Chondrocyte (in vitro differentiated cells): ENCODE measurements at regions not wholly inside any gene's neighbourhood (a gene's known extent, or its start where the extent isn't known, plus 50 kb on each side); places are given as distances from the start of the nearest gene placed in this dataset.

Source experiments
- DNase-seq: peaks from one replicate; pipeline ENCODE4 v3.0.0; 2021; ENCODE audit warnings: mixed read lengths, low spot score
- H3K27ac Mint-ChIP-seq: one replicate; pipeline ENCODE4 v1.8.0; 2021; ENCODE audit warnings: mild to moderate bottlenecking, moderate library complexity, mixed read lengths; ENCODE audit not compliant: unreplicated experiment
- H3K27me3 Mint-ChIP-seq: 2 replicates; pipeline ENCODE4 v1.8.0; 2021; ENCODE audit warnings: low read depth, mixed read lengths
- H3K36me3 Mint-ChIP-seq: 2 replicates; pipeline ENCODE4 v1.8.0; 2021; ENCODE audit warnings: low read depth, mixed read lengths
- H3K4me1 Mint-ChIP-seq: 2 replicates; pipeline ENCODE4 v1.8.0; 2021; ENCODE audit warnings: low read depth, mild to moderate bottlenecking, mixed read lengths
- H3K4me3 Mint-ChIP-seq: one replicate; pipeline ENCODE4 v1.8.0; 2021; ENCODE audit warnings: mild to moderate bottlenecking, moderate library complexity, mixed read lengths; ENCODE audit not compliant: unreplicated experiment
- H3K9me3 Mint-ChIP-seq: 2 replicates; pipeline ENCODE4 v1.8.0; 2021; ENCODE audit warnings: low read depth, mixed read lengths
- CTCF ChIP-seq: fragments of 200-600 bp; sonication (generic); IDR thresholded peaks from 2 replicates; pipeline ENCODE4 v1.5.0; 2021; ENCODE audit warnings: antibody characterized with exemption, mild to moderate bottlenecking, moderate library complexity

DNA sequence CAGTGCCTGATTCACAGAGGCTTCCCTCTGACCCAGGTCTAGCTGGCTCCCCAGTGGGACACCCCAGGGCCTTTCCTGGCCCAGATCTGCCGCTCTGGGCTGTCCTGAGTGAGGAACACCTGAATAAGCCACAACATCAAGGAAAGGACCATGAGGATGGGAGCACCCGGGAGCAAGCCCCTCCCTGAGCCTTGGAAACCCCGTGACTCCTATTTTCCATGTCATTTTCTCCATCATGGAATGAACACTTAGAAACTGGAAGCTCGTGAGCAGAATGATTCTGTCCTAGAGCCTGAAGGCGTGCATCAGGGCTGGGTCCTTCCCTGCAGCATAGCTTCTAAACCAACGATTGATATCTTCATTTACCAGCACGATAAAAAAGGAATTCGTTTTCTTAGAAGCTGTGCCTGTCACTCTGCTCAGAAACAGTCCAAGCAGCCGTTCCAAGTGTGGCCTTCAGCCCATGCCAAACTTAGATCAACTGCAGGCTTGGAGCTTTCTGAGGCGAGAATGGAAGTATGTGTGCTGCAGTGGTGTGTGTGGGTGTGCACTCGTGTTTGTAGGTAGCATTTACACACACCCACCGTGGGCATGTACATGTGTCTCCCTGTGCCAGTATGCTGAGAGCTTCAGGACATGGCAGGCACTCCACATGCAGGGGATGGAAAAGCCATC is 83.2 kb upstream of the FOXC1 start:
- no peak overlapping the region for H3K4me3 Mint-ChIP-seq
- H3K27me3 Mint-ChIP-seq: peaks cover 10% of the 10 kb centered on the region
- TF ChIP-seq CTCF: no peak
- no peaks in the 10 kb centered on the region for H3K36me3 Mint-ChIP-seq
- peaks cover 23% of the 10 kb centered on the region for H3K4me1 Mint-ChIP-seq
- peak overlapping the region; percentile 70 for H3K27ac Mint-ChIP-seq
- no peak for DNase-seq
- no peaks in the 10 kb centered on the region for H3K9me3 Mint-ChIP-seq

DNA sequence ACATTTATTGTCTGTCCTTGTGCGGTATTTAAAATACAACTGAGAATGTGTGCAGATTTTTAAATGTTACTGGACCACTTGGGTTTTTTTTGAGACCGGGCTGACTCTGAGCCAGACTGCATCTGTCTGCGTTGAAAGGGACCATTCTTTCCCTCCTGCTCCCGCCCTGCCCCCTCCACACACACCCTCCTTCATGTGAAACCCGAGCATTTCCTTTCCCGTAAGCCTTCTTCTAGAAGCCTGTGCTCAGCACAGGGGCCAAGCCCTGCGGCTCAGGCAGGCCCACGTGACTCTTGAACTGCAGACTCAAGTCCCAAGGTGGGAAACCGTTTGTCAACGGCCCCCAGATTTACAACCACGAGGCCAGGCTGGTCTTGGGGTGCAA is 82.7 kb upstream of the FOXC1 start:
- peaks cover 6% of the 10 kb centered on the region for H3K27me3 Mint-ChIP-seq
- H3K36me3 Mint-ChIP-seq: no peaks in the 10 kb centered on the region
- TF ChIP-seq CTCF: no peak
- peaks cover 23% of the 10 kb centered on the region for H3K4me1 Mint-ChIP-seq
- peak overlapping the region; percentile 70 for H3K27ac Mint-ChIP-seq
- H3K4me3 Mint-ChIP-seq: no peak overlapping the region
- no peak for DNase-seq
- H3K9me3 Mint-ChIP-seq: no peaks in the 10 kb centered on the region

DNA sequence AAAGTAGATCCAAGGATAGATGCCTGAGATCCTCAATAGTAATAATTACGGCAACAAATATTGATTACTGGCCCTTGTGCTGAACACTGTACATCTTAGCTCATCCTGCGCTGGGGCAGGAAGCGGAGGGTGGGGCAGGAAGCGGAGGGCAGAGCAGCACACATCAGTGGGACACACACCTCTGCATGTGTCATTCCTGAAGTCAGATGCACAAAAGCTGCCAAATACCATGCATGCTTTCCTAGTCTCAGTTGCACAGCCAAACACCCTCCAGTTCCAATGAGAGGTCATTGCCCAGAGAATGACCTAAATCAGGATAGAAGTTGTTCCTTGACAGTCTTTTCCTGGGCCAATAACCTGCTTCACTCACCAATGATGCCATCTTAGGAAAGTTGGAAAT is 74.4 kb upstream of the FOXC1 start:
- no peak for TF ChIP-seq CTCF
- no peaks in the 10 kb centered on the region for H3K9me3 Mint-ChIP-seq
- DNase-seq: no peak
- H3K27ac Mint-ChIP-seq: no peak overlapping the region
- H3K27me3 Mint-ChIP-seq: no peaks in the 10 kb centered on the region
- peaks cover 6% of the 10 kb centered on the region for H3K4me1 Mint-ChIP-seq
- H3K36me3 Mint-ChIP-seq: no peaks in the 10 kb centered on the region
- H3K4me3 Mint-ChIP-seq: no peak overlapping the region

- no peaks in the 10 kb centered on the region for H3K9me3 Mint-ChIP-seq
- no peak overlapping the region for H3K27ac Mint-ChIP-seq
- H3K4me1 Mint-ChIP-seq: peaks cover 11% of the 10 kb centered on the region
- no peak for DNase-seq
- no peaks in the 10 kb centered on the region for H3K36me3 Mint-ChIP-seq
- H3K4me3 Mint-ChIP-seq: no peak overlapping the region
- H3K27me3 Mint-ChIP-seq: no peaks in the 10 kb centered on the region
- no peak for TF ChIP-seq CTCF
Measured at GRCh38 chr6:1536526-1537429, 72.9 kb upstream of the FOXC1 start.

DNA sequence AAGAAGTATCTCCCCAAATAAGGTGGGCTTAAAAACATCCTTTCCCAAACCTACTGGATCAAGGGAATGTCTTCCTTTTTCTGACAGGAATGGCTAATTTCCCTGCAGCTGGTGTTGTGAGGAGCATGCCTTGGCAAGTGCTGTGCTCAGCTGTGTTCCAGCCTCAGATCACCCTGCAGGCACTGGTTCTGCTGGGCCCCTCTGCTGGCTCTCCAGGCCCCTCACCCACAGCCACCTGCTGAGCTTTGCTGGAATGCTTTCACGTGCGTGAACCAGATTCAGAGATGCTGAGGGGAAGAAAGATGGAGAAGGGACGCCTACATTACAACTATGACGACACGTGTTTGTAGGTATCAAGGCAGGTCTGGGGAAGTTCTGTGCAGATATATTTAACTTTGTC is 71.3 kb upstream of the FOXC1 start:
- peaks cover 3% of the 10 kb centered on the region for H3K9me3 Mint-ChIP-seq
- no peaks in the 10 kb centered on the region for H3K27me3 Mint-ChIP-seq
- no peak for TF ChIP-seq CTCF
- peaks cover 14% of the 10 kb centered on the region for H3K4me1 Mint-ChIP-seq
- no peak overlapping the region for H3K4me3 Mint-ChIP-seq
- H3K36me3 Mint-ChIP-seq: no peaks in the 10 kb centered on the region
- H3K27ac Mint-ChIP-seq: no peak overlapping the region
- no peak for DNase-seq
